Middle frontal gyrus (tissue), 1 donor: ENCODE measurements at regions not wholly inside any gene's neighbourhood (a gene's known extent, or its start where the extent isn't known, plus 50 kb on each side); places are given as distances from the start of the nearest gene placed in this dataset.

Source experiments
- DNase-seq: peaks from one replicate; pipeline ENCODE4 v3.0.0-alpha.2; 2015; ENCODE audit warnings: low spot score; ENCODE audit errors: extremely low spot score

DNA sequence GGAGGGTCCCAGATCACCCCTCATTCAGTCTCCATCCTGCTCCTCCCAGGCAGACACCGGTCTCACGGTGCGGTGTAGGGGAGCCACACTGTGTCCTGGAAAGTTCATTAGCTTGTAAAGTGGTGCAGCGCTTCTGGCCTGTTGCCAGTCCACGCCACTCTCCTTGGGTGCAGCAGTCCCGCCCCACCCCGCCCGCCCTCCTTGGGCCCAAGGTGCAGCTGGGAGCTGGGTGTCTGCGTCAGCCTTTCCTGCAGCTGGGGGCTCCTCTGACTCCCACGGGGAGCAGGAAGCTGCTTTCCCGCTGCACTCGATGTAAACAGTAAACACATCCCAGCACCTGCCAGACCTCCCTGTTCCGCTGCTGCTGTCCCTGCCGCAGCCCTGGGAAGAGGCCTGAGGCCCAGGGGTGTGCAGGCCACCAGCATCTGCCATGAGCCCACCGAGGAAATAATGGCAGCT, 53.8 kb upstream of the ASB18 start:
- no peak for DNase-seq

DNA sequence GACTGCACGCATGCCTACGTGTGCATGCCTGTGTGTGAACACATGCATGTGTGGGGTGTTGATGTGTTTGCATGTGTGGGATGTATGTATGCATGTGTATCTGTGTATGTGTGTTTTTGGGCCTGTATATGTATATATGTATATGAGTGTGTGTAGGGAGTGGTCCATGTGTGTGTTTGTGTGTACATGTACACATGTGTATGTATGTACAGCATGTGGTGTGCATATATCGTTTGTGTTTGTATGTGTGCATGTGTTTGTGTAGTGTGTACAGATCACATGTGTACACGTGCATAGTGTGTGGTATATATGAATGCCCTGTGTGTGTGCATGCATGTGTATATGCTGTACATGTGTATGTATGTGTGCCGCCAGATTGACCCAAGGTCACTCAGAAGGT, 54.2 kb upstream of the ASB18 start:
- DNase-seq = no peak

DNA sequence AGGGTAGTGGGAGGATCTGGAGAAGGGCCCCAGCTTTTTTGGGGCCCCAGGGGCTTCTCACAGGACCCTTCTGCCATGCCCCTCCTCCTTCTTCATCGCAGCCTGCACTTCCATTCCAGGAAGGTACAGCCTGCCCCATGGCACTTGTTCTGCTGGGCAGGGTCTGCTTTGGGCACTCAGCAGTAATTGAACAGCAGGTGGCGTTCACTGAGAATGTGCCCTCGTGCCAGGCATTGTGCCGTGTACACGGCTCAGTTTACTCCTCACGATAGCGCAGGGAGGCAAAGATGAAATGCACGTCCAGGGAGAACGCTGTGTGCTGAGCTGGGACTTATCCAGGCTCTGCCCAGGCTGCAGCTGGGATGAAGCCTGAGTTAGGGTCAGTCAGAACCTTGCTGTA, 54.8 kb upstream of the ASB18 start:
- no peak for DNase-seq

DNA sequence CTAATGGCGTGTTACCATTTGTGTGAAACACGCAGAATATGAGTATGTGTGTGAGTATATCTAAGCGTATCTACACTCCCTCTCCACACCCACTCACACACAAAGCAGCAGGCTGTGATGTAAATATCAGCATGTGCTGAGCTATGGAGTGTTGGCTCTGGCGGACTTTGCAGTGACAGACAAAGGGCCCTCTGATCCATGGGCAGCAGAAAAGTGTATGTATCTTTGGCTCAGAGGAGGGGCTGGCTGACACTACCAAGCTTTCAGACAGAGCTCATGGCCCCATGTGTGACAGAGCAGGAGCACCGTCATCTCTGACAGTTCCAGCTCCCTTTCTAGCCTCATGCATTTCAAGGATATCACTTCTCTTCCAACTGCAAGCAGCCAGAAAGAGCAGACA, 57.2 kb upstream of the ASB18 start:
- DNase-seq = no peak

DNA sequence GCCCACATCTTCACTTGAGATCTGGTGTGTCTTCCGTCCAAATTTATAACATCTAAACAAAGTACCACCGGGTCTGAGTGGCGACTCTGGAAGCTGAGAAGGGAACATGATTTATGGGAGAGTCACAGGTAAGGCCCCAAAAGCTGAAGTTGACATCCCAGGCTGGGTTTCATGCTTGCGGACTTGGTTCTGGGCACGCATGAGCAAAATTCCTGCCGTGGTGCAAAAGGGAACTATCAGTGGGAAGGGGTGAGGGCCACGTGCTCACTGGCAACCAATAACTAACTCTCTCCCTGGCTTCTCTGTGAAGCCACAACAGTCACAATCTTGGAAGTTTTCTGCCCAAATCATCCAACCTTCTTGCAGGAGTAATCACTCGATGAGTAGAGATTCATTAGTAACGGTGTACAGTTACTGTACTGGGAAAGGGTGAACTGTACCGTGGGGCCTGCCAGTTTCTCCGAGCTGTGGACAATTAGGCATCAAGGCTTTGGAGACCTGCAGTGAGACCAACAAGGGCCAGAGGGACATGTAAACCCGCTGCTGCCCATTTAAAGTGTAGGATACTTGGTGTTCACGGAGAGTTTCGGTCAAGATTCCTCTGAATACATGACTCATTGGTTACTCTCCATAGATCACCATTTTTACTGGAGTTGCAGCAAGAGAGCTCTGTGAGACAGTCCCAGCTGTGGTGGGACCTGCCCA, 69.4 kb upstream of the ASB18 start:
- no peak for DNase-seq

DNA sequence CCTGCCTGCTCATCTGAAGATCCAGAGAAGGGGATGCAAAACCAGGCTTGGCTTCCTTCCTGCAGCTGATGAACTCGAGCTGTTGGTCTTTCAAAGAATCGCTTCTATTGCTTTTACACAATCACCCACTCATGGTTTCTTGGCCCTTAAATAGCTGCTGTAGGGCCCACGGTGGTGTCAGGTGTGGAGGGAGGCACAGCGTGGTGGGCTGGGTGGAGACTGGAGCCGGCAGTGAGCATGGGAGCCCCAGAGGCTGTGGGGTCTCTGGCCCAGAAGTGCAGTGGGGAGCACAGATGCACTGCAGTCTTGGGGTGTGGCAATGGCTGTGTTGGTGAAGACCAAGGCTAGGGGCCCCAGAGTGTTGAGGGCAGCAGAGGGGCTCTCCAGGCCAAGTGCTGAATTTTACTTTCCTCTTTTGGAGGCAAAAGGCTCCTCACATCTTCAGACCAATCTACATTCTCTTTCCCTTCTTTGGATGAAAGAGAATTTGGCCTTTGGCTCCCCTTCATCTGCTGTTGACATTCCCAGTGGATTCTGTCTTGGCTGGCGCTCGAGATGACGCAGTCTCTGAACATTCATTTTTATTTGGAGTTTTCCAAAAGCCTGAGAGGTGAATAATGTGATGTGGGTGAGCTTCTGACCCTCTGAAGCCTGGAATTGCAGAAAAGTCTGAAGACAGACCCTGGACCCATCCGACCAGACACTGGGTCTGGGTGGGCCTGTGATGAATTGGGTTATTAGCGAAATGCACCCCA, 70.1 kb upstream of the ASB18 start:
- DNase-seq = no peak

DNA sequence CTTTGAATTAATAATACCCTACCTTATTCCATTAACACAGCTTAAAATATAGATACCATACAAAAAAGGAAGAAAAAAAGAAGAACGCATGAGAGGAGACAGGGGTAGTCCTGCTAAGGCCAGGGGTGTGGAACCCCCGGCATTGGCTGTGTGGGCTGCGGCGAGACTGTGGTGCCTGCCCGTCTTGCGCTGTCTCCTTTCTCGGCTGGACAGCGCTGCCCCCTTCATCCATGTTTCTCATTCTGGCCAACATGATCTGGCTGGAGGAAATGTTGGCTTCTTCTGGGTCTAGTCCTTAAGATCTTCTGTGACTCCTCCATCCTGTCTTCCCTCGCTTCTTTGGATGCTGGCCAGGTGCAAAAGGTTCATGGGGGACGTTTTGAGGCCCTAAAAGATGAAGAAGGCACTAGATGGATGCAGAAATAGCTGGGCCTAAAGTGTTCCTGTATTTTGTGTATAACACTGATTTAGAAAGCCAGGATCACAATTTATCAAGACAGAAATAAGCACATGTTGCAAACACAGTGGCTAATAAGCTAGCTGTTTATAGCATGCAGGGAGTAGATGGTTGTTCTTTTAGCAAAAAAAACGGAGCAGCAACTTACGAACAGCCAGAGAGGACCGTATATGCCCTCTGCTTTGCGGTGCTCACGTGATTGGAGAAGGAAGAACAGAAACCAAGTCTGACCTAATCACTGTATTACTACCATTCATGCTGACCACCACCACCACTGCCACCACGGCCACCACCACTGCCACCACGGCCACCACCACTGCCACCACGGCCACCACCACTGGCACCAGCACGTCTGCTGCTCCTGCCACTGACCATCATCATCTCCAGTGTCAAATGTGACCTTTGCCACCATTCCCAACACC, 71.7 kb upstream of the ASB18 start:
- no peak for DNase-seq

DNA sequence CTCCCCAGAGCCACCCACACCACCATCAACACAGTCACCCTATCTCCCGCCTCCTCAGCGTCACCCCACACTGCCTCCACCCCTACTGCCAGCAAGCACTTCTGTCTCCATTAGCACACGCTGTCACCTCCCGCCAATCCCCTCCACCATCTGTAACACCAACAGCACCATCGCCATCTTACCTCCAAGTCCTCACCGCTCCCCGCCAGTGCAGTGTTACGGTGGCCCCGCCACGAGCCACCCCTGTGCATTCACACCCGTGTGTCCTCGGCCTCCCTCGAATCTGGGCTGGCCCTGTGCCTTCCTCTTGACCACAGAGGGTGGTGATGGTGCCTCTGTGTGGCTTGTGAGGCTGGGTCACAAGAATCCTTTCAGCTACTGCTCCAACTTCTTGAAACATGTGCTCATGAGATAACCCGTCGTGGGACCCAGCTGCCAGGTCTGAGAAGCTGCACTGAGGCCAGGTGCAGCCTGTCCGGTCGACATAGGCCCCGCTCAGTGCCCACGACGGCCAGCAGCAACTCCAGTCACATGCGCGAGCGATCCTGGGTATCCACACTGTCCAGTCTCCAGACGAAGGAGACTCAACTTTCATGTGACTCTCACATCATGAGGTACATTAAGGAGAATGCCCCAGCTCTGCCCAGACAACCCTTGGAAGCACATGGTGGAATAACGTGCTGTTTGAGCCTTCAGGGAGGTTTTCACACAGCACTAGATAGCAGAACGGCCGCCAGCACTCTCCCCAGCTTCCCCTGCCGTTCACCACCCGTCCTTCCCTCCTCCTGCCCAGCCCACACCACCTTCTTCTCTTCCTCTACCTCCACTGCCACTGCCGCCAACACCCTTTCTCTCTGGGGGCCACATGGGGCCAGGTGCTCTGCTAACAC, 72.6 kb upstream of the ASB18 start:
- no peak for DNase-seq

DNA sequence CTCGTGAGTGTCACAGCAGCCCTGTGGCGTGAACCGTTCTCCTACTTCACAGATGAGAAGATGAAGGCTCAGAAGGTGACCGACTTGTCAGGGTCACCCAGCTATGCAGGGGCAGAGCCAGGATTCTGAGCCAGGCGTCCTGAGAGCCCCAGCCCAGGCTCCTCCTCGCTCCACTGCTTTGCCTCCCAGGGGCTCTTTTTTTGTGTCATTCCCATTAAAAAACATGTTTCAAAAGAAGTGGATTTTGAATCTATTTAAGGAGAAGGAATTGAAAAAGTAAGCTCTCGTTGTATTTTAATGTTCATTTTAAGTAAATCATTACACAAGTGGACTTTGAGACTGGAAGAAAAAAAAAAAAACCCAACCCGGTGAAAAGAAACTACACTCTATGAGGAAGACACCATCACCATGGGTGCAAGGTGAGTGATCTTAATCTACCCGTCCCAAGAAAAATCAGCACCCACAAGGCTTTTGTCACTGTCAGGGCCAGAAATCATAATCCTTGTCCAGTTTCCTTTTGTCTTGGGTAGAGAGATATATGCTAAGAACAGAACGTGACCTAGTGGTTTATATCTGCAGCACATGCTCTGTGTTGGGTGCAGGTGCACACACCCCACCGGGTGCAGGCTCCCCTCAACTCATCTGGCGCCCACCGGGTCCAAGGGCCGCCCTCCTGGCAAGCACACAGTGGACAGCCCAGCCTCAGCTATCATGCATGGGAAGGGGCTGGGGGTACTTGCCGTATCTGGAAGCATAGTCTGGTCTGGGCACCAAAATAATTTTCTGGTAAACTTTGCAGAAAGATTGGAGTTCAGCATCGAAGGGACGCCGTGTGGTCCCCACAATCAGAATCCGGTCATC, 73.5 kb upstream of the ASB18 start:
- DNase-seq = no peak

DNA sequence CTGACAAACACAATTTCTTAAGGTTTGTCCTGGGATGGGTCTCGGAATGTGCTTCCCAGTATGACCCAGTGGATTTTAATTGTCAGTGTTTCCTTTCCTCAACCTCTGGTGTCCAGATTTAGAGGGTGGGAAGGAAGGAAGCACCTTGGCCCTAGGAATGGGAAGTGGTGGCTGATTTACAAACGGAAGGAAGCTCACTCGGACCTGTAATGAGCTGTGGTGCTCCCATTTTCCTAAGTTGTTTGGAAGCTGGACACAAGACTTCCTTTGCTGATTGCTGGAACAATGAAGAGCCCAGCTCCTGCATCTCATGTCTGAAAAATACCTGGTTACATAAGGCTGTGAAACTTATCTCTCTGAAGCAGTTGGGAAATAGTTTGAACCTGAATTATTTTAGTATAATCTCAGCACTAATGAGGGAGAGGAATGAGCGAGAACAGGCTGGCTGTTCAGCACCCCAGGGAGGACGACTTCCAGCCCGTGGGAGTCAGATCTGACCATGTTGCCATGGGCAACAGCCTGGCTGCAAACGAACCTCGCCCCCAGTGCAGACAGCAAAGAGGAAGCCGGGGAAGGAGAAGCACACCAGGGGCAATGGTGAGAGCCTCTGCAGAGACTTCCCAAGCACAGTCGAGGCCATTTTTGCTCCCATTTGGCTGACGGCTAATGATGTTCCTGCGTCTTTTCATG, 74.4 kb upstream of the ASB18 start:
- peak; percentile 29 for DNase-seq

DNA sequence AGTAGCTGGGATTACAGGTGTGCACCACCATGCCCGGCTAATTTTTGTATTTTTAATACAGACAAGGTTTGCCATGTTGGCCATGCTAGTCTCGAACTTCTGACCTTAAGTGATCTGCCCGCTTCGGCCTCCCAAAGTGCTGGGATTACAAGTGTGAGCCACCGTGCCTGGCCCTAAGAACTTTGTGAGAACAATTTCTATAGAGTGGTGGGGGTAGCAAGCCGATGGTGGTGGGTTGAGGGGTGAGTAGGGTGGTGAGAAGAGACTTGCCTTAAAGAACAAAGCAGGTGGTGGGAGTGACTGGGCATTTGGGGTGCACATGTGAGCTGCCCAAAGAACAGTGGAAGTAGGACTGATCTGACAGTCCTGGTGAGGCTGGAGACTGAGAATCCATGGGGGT, 76.0 kb upstream of the ASB18 start:
- no peak for DNase-seq

DNA sequence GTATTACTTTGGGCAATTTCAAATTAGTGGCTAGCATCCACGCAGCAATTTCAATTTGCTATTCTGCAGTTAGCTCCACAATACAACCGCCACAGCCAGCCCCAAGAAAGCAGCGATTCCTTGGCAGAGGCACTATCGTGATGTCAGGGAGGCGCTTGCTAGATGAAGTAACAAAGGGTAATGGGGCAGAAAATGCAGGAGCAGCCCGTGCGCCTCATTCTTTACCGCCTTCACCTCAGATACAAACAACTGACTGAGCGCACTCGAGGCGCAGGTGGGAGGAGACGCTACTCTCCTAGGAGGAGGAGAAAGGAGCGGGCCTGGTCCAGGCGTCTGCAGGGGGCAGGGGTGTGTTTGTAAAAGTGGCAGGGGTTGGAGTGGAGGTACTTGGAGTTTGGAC, 76.9 kb upstream of the ASB18 start:
- no peak for DNase-seq

DNA sequence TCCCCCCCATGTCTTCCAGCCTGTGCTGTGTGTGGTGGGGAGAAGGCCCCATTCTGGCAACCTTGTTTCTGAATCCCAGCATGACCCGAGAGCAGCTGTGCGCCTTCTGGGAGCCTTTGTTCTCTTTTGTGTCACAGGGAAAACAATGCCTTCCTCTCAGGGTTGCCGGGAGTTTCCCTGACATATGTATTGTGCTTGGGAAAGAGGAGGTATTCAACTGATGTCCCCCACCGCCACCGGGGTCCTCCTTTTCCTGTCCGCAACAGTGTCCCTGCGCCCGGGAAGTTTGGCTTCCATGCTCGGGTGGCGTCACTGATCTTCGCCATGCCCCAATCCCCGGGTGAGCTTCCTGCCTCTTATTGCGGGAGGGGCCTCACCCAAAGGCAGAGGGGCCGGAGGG, 77.5 kb upstream of the ASB18 start:
- DNase-seq = no peak

DNA sequence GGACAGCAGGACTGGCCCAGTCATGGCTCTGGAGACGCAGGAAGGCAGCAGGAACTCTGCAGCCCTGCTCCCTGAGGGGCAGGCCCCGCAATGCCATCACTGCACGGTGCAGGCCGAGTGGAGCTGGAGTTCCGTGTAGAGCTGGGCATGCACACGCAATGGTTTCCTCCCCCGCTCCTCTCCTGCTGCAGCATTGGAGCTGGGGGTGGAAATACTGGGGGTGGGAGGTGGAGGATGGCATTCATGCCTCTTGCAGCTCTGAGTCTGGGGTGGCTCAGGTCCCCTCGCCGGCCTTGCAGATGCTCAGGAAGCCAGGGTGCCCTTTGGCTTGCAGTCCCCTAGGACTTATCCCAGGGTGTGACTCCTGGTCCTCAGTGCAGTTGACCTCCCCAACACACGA, 78.3 kb upstream of the ASB18 start:
- no peak for DNase-seq

DNA sequence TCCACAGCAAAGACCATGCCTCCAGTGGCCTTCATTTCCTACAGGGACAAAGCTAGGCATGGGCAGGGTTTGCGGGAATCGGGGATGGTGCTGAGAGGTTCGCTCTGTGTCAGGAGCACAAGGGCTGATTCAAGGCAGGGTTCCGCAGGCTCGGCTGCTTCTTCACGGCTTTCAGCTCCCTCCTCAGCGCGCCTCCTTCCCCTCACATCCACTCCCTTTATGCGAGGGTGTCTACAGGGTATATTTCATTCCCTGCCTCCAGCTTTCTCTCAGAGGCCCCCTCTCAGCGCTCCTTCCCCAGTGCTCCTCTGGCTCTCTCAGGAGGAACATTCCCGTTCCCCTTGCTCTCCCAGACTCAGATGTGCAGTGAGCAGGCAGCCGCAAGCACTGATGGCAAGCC, 78.7 kb upstream of the ASB18 start:
- DNase-seq = no peak

DNA sequence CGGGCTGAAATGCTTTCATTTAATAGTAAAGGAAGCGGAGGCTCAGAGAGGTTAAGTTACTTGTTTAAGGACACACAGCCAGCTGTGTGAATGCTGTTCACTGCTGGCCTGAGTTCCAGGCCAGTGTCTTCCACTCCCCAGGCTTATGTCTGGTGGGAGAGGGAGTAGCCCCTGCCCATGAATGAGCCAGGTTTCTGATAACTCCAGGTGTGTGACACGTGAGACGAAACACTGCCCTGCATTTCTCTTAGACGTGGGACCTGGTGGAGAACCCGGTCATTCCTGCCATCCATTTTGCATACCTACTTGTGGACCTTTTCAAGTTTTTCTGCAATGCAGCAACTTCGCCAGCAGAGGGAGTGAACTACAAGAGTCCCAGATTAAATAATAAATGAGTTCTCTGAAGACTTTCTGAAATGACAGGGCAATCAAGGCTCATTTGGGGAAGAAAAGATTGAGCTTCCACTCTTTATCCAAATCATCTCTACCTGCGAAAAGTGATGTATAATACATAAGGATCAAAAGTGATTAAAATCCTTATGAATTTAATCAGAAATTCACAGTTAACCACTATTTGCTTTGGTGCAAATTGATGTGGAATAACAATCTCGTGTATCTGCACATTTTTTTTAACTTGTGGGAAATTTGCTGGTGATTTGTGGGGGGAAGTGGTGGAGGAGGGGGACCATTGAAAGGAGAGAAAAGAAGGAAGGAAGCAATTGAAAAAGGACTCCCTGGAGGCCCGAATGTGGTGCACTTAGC, 79.4 kb upstream of the ASB18 start:
- peak; percentile 61 for DNase-seq

DNA sequence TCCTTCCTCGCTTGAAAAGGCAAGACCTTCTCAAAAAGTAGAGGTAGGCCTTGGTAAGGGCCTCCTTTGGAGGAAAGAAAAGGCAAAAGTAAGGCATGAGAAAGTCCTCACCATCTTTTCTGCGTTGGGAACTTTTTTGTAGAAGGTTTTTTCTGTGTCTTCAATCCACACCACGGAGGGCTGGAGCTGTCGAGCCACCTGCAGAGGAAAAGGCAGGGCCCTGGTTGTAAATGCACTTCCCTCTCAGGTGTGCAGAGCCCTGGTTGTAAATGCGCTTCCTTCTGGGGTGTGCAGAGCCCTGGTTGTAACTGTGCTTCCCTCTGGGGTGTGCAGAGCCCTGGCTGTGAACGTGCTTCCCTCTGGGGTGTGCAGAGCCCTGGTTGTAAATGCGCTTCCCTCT, 80.2 kb upstream of the ASB18 start:
- DNase-seq = no peak

DNA sequence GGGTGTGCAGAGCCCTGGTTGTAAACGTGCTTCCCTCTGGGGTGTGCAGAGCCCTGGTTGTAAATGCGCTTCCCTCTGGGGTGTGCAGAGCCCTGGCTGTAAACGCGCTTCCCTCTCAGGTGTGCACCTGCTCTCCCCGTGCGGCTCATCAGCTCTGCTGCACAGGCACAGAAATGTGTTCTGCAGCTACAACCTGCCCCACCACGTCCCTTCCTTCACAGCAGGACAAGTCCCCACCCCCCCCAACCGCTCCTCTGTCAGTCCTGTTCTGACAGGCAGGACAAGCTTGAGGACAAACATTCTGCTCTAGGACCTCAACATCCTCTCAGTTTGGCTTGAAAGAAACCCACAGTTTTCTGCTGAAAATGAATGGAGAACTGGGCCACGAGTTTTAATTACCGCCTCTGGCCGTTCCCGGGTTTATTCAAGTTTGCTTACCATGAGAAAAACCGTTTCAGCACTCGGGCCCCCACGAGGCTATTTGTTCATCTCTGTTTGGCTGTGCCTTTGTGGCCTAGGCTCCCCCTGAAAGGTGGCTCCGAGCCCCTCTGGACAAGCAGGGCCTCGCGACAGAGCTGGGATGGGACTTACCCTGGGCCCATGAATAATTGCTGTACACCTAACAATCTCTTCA, 81.0 kb upstream of the ASB18 start:
- no peak for DNase-seq
